ENCODE measurements at regions not wholly inside any gene's neighbourhood (a gene's known extent, or its start where the extent isn't known, plus 50 kb on each side); places are given as distances from the start of the nearest gene placed in this dataset.
"Not testable (repeated sequence)": the region's sequence is repeated elsewhere in the genome, so short reads cannot be mapped to it uniquely, and the experiment has no call there.

DNA sequence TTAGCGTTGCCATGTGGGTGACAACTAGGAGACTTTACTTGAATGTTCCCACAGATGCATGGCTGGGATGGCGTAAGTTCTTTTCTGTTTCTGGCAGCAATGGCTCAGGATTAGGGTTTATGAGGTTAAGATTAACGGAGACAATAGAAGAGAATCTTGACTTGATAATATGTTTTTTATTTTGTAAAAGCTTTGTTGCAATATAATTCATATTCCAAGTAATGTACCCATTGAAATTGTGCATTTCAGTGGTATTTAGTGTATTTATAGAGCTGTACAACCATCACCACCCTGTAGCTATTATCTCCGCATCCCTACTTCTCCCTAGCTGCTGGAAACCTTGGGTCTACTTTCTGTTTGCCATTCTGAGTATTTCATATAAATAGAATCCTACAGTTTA lies 349.2 kb downstream of the UTRN start:
- Histone ChIP-seq H3K27me3 (ENCODE audit: control insufficient read depth in 1 of 2, insufficient read depth in 2 of 2, low read length in 2 of 2) (no peaks in the 10 kb centered on the region), H3K9me3 (ENCODE audit: control insufficient read depth in 2 of 2, insufficient read depth in 1 of 2, low read depth in 1 of 2, low read length in 1 of 2) (no peaks in the 10 kb centered on the region), H3K27ac (ENCODE audit: low read depth in 2 of 2, low read length in 1 of 2) (no peak overlapping the region), H3K4me3 (ENCODE audit: low read depth in 1 of 2, low read length in 2 of 2) (no peak overlapping the region), H3K4me1 (ENCODE audit: control insufficient read depth in 2 of 2, insufficient read depth in 2 of 2, low read length in 1 of 2) (no peaks in the 10 kb centered on the region), H3K36me3 (ENCODE audit: control insufficient read depth in 2 of 2, insufficient read depth in 2 of 2, low read length in 1 of 2) (no peaks in the 10 kb centered on the region)
- WGBS, 2 donors = 95 to 96% methylated on average over 4 of the region's 4 CpGs

DNA sequence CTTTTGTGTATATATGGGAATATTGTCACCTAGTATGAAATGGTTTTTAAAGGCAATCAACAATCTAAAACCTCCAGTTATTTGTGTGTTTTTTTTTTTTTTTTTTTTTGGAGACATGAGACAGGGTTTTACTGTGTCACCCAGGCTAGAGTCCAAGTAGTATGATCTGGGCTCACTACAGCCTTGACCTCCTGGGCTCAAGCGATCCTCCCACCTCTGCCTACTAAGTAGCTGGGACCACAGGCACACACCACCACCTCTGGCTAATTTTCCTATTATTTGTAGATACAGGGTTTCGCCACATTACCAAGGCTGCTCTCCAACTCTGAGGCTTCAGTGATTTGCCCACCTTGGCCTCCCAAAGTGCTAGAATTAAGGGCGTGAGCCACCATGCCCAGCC lies 349.9 kb downstream of the UTRN start:
- H3K4me1 ChIP-seq (ENCODE audit: control insufficient read depth in 2 of 2, insufficient read depth in 2 of 2, low read length in 1 of 2) = no peaks in the 10 kb centered on the region
- H3K27ac ChIP-seq (ENCODE audit: low read depth in 2 of 2, low read length in 1 of 2) = no peak overlapping the region
- H3K4me3 ChIP-seq (ENCODE audit: low read depth in 1 of 2, low read length in 2 of 2) = no peak overlapping the region
- WGBS, 2 donors = 99% methylated on average over 3 of the region's 3 CpGs
- H3K36me3 ChIP-seq (ENCODE audit: control insufficient read depth in 2 of 2, insufficient read depth in 2 of 2, low read length in 1 of 2) = no peaks in the 10 kb centered on the region
- no peaks in the 10 kb centered on the region for H3K27me3 ChIP-seq (ENCODE audit: control insufficient read depth in 1 of 2, insufficient read depth in 2 of 2, low read length in 2 of 2)
- H3K9me3 ChIP-seq (ENCODE audit: control insufficient read depth in 2 of 2, insufficient read depth in 1 of 2, low read depth in 1 of 2, low read length in 1 of 2) = no peaks in the 10 kb centered on the region

DNA sequence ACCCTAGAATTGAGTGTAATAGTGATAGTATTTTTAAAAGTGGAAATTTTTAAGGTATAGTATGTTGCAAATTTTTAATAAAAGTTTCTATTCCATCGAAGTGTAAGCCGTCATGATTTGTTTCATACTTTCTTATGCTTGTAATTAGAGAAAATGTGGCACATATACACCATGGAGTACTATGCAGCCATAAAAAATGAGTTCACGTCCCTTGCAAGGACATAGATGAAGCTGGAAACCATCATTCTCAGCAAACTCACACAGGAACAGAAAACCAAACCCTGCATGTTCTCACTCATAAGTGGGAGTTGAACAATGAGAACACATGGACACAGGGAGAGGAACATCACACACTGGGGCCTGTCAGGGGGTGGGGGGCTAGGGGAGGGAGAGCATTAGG lies 350.9 kb downstream of the UTRN start:
- H3K9me3 ChIP-seq (ENCODE audit: control insufficient read depth in 2 of 2, insufficient read depth in 1 of 2, low read depth in 1 of 2, low read length in 1 of 2); H3K4me1 ChIP-seq (ENCODE audit: control insufficient read depth in 2 of 2, insufficient read depth in 2 of 2, low read length in 1 of 2); H3K36me3 ChIP-seq (ENCODE audit: control insufficient read depth in 2 of 2, insufficient read depth in 2 of 2, low read length in 1 of 2); H3K4me3 ChIP-seq (ENCODE audit: low read depth in 1 of 2, low read length in 2 of 2); H3K27me3 ChIP-seq (ENCODE audit: control insufficient read depth in 1 of 2, insufficient read depth in 2 of 2, low read length in 2 of 2); H3K27ac ChIP-seq (ENCODE audit: low read depth in 2 of 2, low read length in 1 of 2): not testable (repeated sequence)
- WGBS, 2 donors = 98 to 99% methylated on average over 3 of the region's 3 CpGs

DNA sequence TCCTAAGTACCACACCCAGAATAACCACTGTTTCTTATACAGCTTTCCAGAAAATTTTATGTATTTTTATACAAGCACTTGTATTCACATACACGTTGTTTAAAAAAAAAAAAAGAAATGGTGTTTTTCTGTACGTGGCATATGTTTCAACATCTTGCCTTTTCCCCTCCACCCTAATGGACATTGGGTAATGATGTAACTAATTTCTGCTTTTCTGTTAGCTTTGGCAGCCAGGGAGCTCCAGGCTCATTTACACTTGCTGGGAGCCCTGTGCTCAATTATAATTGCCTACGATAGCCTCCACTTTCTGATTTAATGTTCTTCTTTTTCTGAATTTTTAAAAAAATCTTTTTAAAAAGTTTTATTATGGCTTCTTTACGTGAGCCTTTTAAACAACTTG lies 352.4 kb downstream of the UTRN start:
- Histone ChIP-seq H3K4me3 (ENCODE audit: low read depth in 1 of 2, low read length in 2 of 2) (no peak overlapping the region), H3K9me3 (ENCODE audit: control insufficient read depth in 2 of 2, insufficient read depth in 1 of 2, low read depth in 1 of 2, low read length in 1 of 2) (no peaks in the 10 kb centered on the region)
- WGBS, 2 donors = 58 to 75% methylated on average over 4 of the region's 4 CpGs

DNA sequence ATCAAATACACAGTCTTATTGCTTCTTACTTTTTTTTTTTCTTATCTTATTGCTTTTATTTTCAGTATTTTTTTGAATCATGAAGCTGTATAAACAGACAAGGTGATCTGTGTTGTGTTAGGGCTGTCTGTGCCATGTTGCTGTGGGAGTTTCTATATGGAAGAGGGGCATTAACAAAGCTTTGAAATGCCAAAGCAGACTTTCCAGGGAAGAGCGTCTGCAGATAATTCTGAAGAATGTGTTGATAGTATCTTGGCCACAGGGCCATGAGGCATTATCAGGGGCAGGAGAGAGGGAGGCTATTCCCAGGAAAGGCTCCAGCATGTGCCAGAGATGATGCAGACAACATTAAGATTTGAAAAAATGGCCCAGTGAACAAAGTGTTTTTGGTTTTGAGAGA lies 354.5 kb downstream of the UTRN start:
- no peaks in the 10 kb centered on the region for H3K9me3 ChIP-seq (ENCODE audit: control insufficient read depth in 2 of 2, insufficient read depth in 1 of 2, low read depth in 1 of 2, low read length in 1 of 2)
- no peaks in the 10 kb centered on the region for H3K27me3 ChIP-seq (ENCODE audit: control insufficient read depth in 1 of 2, insufficient read depth in 2 of 2, low read length in 2 of 2)
- H3K4me3 ChIP-seq (ENCODE audit: low read depth in 1 of 2, low read length in 2 of 2) = no peak overlapping the region
- WGBS, 2 donors = 85 to 89% methylated on average over 1 of the region's 1 CpG
- H3K27ac ChIP-seq (ENCODE audit: low read depth in 2 of 2, low read length in 1 of 2) = no peak overlapping the region
- H3K4me1 ChIP-seq (ENCODE audit: control insufficient read depth in 2 of 2, insufficient read depth in 2 of 2, low read length in 1 of 2) = no peaks in the 10 kb centered on the region
- no peaks in the 10 kb centered on the region for H3K36me3 ChIP-seq (ENCODE audit: control insufficient read depth in 2 of 2, insufficient read depth in 2 of 2, low read length in 1 of 2)

More for the DNA sequence above, 352.4 kb downstream of the UTRN start:
- H3K27ac ChIP-seq (ENCODE audit: low read depth in 2 of 2, low read length in 1 of 2) = no peak overlapping the region
- no peaks in the 10 kb centered on the region for H3K4me1 ChIP-seq (ENCODE audit: control insufficient read depth in 2 of 2, insufficient read depth in 2 of 2, low read length in 1 of 2)
- H3K27me3 ChIP-seq (ENCODE audit: control insufficient read depth in 1 of 2, insufficient read depth in 2 of 2, low read length in 2 of 2) = no peaks in the 10 kb centered on the region
- H3K36me3 ChIP-seq (ENCODE audit: control insufficient read depth in 2 of 2, insufficient read depth in 2 of 2, low read length in 1 of 2) = no peaks in the 10 kb centered on the region

DNA sequence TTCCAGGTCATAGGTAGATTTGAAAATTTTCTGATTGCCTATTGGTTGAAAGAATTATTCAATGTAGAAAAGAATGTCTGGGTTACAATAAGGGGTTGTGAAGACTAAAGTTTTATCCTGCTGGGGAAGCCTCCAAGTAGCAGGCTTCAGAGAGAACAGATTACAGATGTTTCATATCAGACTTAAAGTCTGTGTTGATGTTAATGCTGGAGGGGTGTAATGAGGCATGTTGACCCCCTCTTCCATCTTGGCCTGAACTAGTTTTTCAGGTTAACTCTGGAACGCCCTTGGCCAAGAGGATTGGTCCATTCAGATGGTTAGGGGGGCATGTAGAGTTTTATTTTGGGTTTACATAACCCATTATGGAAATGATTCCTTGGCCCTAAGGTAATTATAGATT lies 356.2 kb downstream of the UTRN start:
- Histone ChIP-seq H3K9me3 (ENCODE audit: control insufficient read depth in 2 of 2, insufficient read depth in 1 of 2, low read depth in 1 of 2, low read length in 1 of 2) (no peaks in the 10 kb centered on the region), H3K4me3 (ENCODE audit: low read depth in 1 of 2, low read length in 2 of 2) (no peak overlapping the region), H3K27ac (ENCODE audit: low read depth in 2 of 2, low read length in 1 of 2) (no peak overlapping the region), H3K27me3 (ENCODE audit: control insufficient read depth in 1 of 2, insufficient read depth in 2 of 2, low read length in 2 of 2) (no peaks in the 10 kb centered on the region), H3K36me3 (ENCODE audit: control insufficient read depth in 2 of 2, insufficient read depth in 2 of 2, low read length in 1 of 2) (no peaks in the 10 kb centered on the region), H3K4me1 (ENCODE audit: control insufficient read depth in 2 of 2, insufficient read depth in 2 of 2, low read length in 1 of 2) (no peaks in the 10 kb centered on the region)
- 79 to 81% methylated on average over 1 of the region's 1 CpG for WGBS, 2 donors

DNA sequence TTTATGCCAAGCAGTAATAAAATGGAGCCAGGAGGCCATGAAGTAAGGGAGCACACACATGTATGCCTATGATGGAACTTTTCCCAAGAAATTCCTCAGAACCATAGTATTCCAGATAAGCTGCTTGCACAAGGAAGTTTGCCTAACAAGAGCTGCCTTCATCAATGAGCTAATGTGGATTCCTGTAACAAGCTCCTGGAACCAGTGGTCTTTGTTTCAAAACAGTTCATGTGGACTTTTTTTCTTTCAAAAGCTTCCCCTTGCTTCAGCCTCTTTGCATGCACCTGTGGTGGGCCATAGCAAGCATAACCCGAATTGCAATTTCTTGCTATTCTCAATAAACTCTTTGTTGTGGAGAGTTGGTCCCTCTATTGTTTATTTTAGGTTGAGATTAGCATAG lies 359.6 kb downstream of the UTRN start:
- Histone ChIP-seq H3K9me3 (ENCODE audit: control insufficient read depth in 2 of 2, insufficient read depth in 1 of 2, low read depth in 1 of 2, low read length in 1 of 2) (no peaks in the 10 kb centered on the region), H3K36me3 (ENCODE audit: control insufficient read depth in 2 of 2, insufficient read depth in 2 of 2, low read length in 1 of 2) (no peaks in the 10 kb centered on the region), H3K4me1 (ENCODE audit: control insufficient read depth in 2 of 2, insufficient read depth in 2 of 2, low read length in 1 of 2) (no peaks in the 10 kb centered on the region), H3K27ac (ENCODE audit: low read depth in 2 of 2, low read length in 1 of 2) (no peak overlapping the region), H3K4me3 (ENCODE audit: low read depth in 1 of 2, low read length in 2 of 2) (no peak overlapping the region), H3K27me3 (ENCODE audit: control insufficient read depth in 1 of 2, insufficient read depth in 2 of 2, low read length in 2 of 2) (no peaks in the 10 kb centered on the region)
- WGBS, 2 donors = 83 to 84% methylated on average over 1 of the region's 1 CpG

DNA sequence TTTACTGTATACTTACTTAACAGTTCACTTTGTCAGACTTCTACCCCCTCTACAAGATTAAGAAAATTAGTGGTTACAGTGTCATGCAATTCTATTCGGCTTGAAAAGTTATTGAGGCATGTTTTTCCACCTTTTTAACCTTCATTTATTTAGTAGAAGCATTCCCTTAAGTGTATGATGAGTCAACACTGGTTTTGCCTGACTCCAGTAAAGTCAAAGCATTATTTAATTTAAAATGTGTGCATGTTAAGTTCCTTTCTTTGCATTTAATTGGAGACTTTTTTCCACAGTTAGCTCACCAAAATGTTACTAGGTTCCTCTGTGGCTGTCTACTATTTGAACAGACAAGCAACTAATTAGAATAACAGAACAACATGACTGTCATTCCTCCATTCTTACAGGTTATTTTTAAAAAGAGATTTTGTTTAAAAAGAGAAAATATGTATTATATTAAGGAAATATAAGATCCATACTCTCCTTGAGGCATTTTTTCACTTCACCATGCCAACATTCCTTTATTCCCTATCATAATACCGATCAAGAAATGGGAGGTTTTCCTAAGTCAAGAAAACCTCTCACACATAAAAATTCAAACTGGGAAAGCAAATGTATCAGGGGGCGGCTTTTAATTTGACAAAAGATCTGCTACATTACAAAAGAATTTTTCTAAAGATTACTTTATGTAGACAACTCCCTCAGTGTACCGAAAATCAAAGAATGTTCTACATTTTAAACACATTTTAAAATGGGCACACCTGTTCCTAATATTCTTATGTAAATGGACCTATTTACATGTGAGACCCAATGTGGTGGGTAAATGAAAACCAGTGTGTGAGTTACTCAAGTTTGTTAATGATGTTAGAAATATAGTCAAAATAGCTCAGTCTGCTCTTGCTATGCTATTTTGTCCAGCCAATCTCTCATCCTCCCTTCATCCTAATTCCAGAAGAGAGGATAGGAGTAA lies 361.2 kb downstream of the UTRN start:
- 82 to 86% methylated on average over 4 of the region's 4 CpGs for WGBS, 2 donors
- H3K9me3 ChIP-seq (ENCODE audit: control insufficient read depth in 2 of 2, insufficient read depth in 1 of 2, low read depth in 1 of 2, low read length in 1 of 2) = no peaks in the 10 kb centered on the region
- no peak overlapping the region for H3K4me3 ChIP-seq (ENCODE audit: low read depth in 1 of 2, low read length in 2 of 2)
- H3K36me3 ChIP-seq (ENCODE audit: control insufficient read depth in 2 of 2, insufficient read depth in 2 of 2, low read length in 1 of 2) = no peaks in the 10 kb centered on the region
- no peak overlapping the region for H3K27ac ChIP-seq (ENCODE audit: low read depth in 2 of 2, low read length in 1 of 2)
- no peaks in the 10 kb centered on the region for H3K4me1 ChIP-seq (ENCODE audit: control insufficient read depth in 2 of 2, insufficient read depth in 2 of 2, low read length in 1 of 2)
- no peaks in the 10 kb centered on the region for H3K27me3 ChIP-seq (ENCODE audit: control insufficient read depth in 1 of 2, insufficient read depth in 2 of 2, low read length in 2 of 2)

DNA sequence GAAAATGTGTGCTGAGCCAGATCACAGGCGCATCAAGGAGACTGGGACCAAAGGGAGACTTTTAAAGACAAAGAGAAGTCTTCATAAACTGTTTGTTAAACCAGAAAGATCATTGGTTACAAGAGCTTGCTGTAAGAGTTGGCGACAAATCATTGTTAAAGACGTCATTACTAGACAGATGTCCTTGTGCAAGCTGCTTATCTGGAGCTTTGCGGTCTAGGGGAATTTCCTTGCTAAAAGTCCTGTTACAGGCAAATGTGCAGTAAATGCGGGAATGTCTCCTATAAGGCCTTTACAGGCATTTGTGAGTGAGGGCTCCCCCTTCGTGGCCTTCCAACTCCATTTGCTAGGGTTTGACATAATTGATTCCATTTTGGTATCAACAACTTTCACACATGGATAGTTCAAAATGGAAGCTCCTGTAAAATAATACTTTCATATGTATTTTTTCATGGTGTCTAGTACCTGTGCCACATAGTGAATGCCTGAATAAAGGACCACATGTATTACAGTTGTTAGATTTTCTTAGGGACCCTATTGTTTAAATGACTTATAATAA lies 362.4 kb downstream of the UTRN start:
- 84 to 96% methylated on average over 6 of the region's 6 CpGs for WGBS, 2 donors
- H3K27ac ChIP-seq (ENCODE audit: low read depth in 2 of 2, low read length in 1 of 2) = no peak overlapping the region
- no peaks in the 10 kb centered on the region for H3K36me3 ChIP-seq (ENCODE audit: control insufficient read depth in 2 of 2, insufficient read depth in 2 of 2, low read length in 1 of 2)
- no peaks in the 10 kb centered on the region for H3K4me1 ChIP-seq (ENCODE audit: control insufficient read depth in 2 of 2, insufficient read depth in 2 of 2, low read length in 1 of 2)
- H3K4me3 ChIP-seq (ENCODE audit: low read depth in 1 of 2, low read length in 2 of 2) = no peak overlapping the region
- no peaks in the 10 kb centered on the region for H3K27me3 ChIP-seq (ENCODE audit: control insufficient read depth in 1 of 2, insufficient read depth in 2 of 2, low read length in 2 of 2)
- H3K9me3 ChIP-seq (ENCODE audit: control insufficient read depth in 2 of 2, insufficient read depth in 1 of 2, low read depth in 1 of 2, low read length in 1 of 2) = no peaks in the 10 kb centered on the region
